ENCODE measurements at regions not wholly inside any gene's neighbourhood (a gene's known extent, or its start where the extent isn't known, plus 50 kb on each side); places are given as distances from the start of the nearest gene placed in this dataset.

GRCh38 chr6:120355822-120356221 lies 978.5 kb downstream of the TBC1D32 start:
- no peak for DNase-seq (ENCODE audit: low read depth)
- H3K4me3 ChIP-seq (ENCODE audit: low read depth, low read length): no peak overlapping the region
- no peak for TF ChIP-seq CTCF (IDR thresholded peaks at IDR 0.05; ENCODE audit: control insufficient read depth, extremely low read depth, insufficient read depth)

- no peak overlapping the region for H3K4me3 ChIP-seq (ENCODE audit: low read depth, low read length)
- no peak for TF ChIP-seq CTCF (IDR thresholded peaks at IDR 0.05; ENCODE audit: control insufficient read depth, extremely low read depth, insufficient read depth)
- no peak for DNase-seq (ENCODE audit: low read depth)
Measured at GRCh38 chr6:120354452-120355098, 979.7 kb downstream of the TBC1D32 start.

- DNase-seq (ENCODE audit: low read depth): no peak
- H3K4me3 ChIP-seq (ENCODE audit: low read depth, low read length): no peak overlapping the region
- no peak for TF ChIP-seq CTCF (IDR thresholded peaks at IDR 0.05; ENCODE audit: control insufficient read depth, extremely low read depth, insufficient read depth)
Measured at GRCh38 chr6:120352491-120352890, 981.8 kb downstream of the TBC1D32 start.

GRCh38 chr6:120348926-120349325 lies 985.4 kb downstream of the TBC1D32 start:
- TF ChIP-seq CTCF (IDR thresholded peaks at IDR 0.05; ENCODE audit: control insufficient read depth, extremely low read depth, insufficient read depth): no peak
- no peak for DNase-seq (ENCODE audit: low read depth)
- H3K4me3 ChIP-seq (ENCODE audit: low read depth, low read length): no peak overlapping the region

- no peak for DNase-seq (ENCODE audit: low read depth)
- no peak overlapping the region for H3K4me3 ChIP-seq (ENCODE audit: low read depth, low read length)
- TF ChIP-seq CTCF (IDR thresholded peaks at IDR 0.05; ENCODE audit: control insufficient read depth, extremely low read depth, insufficient read depth): no peak
Measured at GRCh38 chr6:120328521-120328920, 979.0 kb upstream of the MAN1A1 start.

- no peak overlapping the region for H3K4me3 ChIP-seq (ENCODE audit: low read depth, low read length)
- no peak for TF ChIP-seq CTCF (IDR thresholded peaks at IDR 0.05; ENCODE audit: control insufficient read depth, extremely low read depth, insufficient read depth)
- no peak for DNase-seq (ENCODE audit: low read depth)
Measured at GRCh38 chr6:120320481-120321162, 971.1 kb upstream of the MAN1A1 start.

GRCh38 chr6:120304223-120304622 lies 954.7 kb upstream of the MAN1A1 start:
- H3K4me3 ChIP-seq (ENCODE audit: low read depth, low read length): no peak overlapping the region
- no peak for TF ChIP-seq CTCF (IDR thresholded peaks at IDR 0.05; ENCODE audit: control insufficient read depth, extremely low read depth, insufficient read depth)
- DNase-seq (ENCODE audit: low read depth): no peak

Measured in LNCaP clone FGC (cell line).